ENCODE measurements at regions not wholly inside any gene's neighbourhood (a gene's known extent, or its start where the extent isn't known, plus 50 kb on each side); places are given as distances from the start of the nearest gene placed in this dataset.

GRCh38 chr9:87193151-87193550, 245.8 kb upstream of the GAS1 start:
- TF ChIP-seq CTCF (IDR thresholded peaks at IDR 0.05) (no peak), POLR2A (IDR thresholded peaks at IDR 0.05) (no peak)
